HepG2 (cell line): ENCODE measurements at regions not wholly inside any gene's neighbourhood (a gene's known extent, or its start where the extent isn't known, plus 50 kb on each side); places are given as distances from the start of the nearest gene placed in this dataset.

Experiments used
- ATAC-seq: fragments of 200-7000 bp; cut with Tn5 transposase; 3 replicates; pipeline ENCODE4 v1.9.1; 2020; ENCODE audit warnings: mild to moderate bottlenecking, moderate library complexity
- BruUV-seq: library from RNA; stranded (reverse); fragments of 400-500 nt; replicated peaks from 2 replicates; lab custom pipeline; 2021; lab: Mats Ljungman, UMichigan
- CTCF ChIA-PET: fragments of 300-600 bp; formaldehyde crosslinking; extraction: SDS; loops from one replicate; lab custom pipeline; 2021; ENCODE audit warnings: low total read pairs, inconsistent platforms, low intra/inter-chr PET ratio; lab: Yijun Ruan, JAX
- POLR2A ChIA-PET: fragments of 350-600 bp; sonication (Branson Sonifier 250); formaldehyde crosslinking; loops from one replicate; lab custom pipeline; 2020; ENCODE audit warnings: antibody characterized with exemption, inconsistent platforms; lab: Yijun Ruan, JAX
- DNase-seq: peaks from one replicate; pipeline ENCODE4 v3.0.0-alpha.2; 2015; ENCODE audit warnings: low spot score
- FAIRE-seq: peaks from 3 replicates; lab custom pipeline; 2011; peaks lifted over from hg19 to GRCh38; lab: Jason Lieb, UNC
- H2AFZ ChIP-seq: one replicate; pipeline ENCODE4 v1.6.1; 2011; ENCODE audit warnings: low read length, inconsistent platforms
- H3K27ac ChIP-seq: fragments of 300-600 bp; 3 replicates; pipeline ENCODE4 v1.8.0; 2011; ENCODE audit warnings: mixed run types, mild to moderate bottlenecking, mixed read lengths, low read length, inconsistent platforms; ENCODE audit not compliant: insufficient read depth; ENCODE audit errors: extremely low read length
- H3K27me3 ChIP-seq, 2 experiments: fragments of 200-600 bp in 1 of 2; 2 replicates in 1 of 2; 3 replicates in 1 of 2; pipeline versions ENCODE4 v1.6.0 to v1.8.0; 2011; ENCODE audit warnings: low read length in 2 of 2, mild to moderate bottlenecking in 2 of 2, moderate library complexity in 2 of 2, inconsistent platforms in 1 of 2; ENCODE audit not compliant: insufficient read depth in 2 of 2, control insufficient read depth in 1 of 2
- H3K36me3 ChIP-seq, 2 experiments: fragments of 200-600 bp in 1 of 2; replicated peaks in 1 of 2; 2 replicates in 1 of 2; 3 replicates in 1 of 2; pipeline versions ENCODE4 v1.5.1 to v1.8.0; 2011; ENCODE audit warnings: low read length in 2 of 2, inconsistent platforms in 1 of 2; ENCODE audit not compliant: insufficient read depth in 2 of 2, control insufficient read depth in 1 of 2
- H3K4me1 ChIP-seq: 2 replicates; pipeline ENCODE4 v1.5.1; 2012; ENCODE audit warnings: low read length, inconsistent platforms; ENCODE audit not compliant: insufficient read depth
- H3K4me2 ChIP-seq: 2 replicates; pipeline ENCODE4 v1.6.0; 2011; ENCODE audit warnings: low read depth, low read length, inconsistent platforms
- H3K4me3 ChIP-seq, 3 experiments: fragments of 200-600 bp in 1 of 3; sonication (generic), shearing (Covaris generic) in 1 of 3; replicated peaks in 1 of 3; 2 replicates each; pipeline ENCODE4 v1.5.1; 2011 to 2016; ENCODE audit warnings: low read length in 3 of 3, inconsistent platforms in 2 of 3, low read depth in 2 of 3, mild to moderate bottlenecking in 2 of 3, control low read depth in 1 of 3, mixed read lengths in 1 of 3; ENCODE audit not compliant: insufficient read depth in 1 of 3
- H3K79me2 ChIP-seq: one replicate; pipeline ENCODE4 v1.6.1; 2011; ENCODE audit warnings: low read length, inconsistent platforms; ENCODE audit not compliant: insufficient read depth
- H3K9ac ChIP-seq: 2 replicates; pipeline ENCODE4 v1.6.0; 2011; ENCODE audit warnings: mild to moderate bottlenecking, low read depth, low read length, inconsistent platforms; ENCODE audit not compliant: insufficient read depth
- H3K9me3 ChIP-seq: 2 replicates; pipeline ENCODE4 v1.5.1; 2012; ENCODE audit warnings: mild to moderate bottlenecking, low read length
- H4K20me1 ChIP-seq: 2 replicates; pipeline ENCODE4 v1.6.0; 2011; ENCODE audit warnings: inconsistent platforms, mild to moderate bottlenecking, low read length, moderate library complexity; ENCODE audit not compliant: insufficient read depth
- ATF2 ChIP-seq: sonication (generic); formaldehyde crosslinking; IDR thresholded peaks from 2 replicates; pipeline ENCODE4 v1.4.0; 2020; ENCODE audit warnings: missing genetic modification reagents
- EZH2 ChIP-seq: conservative IDR thresholded peaks from 2 replicates; pipeline ENCODE4 v1.6.1; 2012; ENCODE audit warnings: mild to moderate bottlenecking, low read depth, low read length, moderate library complexity
- NFIC ChIP-seq: IDR thresholded peaks from 2 replicates; pipeline ENCODE4 v1.6.1; 2012; ENCODE audit warnings: mild to moderate bottlenecking, low read length, inconsistent platforms
- POGZ ChIP-seq: sonication (generic); formaldehyde crosslinking; IDR thresholded peaks from 2 replicates; pipeline ENCODE4 v1.4.0; 2020; ENCODE audit warnings: mild to moderate bottlenecking, missing genetic modification reagents
- STAT5B ChIP-seq: sonication (generic); formaldehyde crosslinking; IDR thresholded peaks from 2 replicates; pipeline ENCODE4 v1.4.0; 2020; ENCODE audit warnings: missing genetic modification reagents
- TEAD2 ChIP-seq: sonication (generic); formaldehyde crosslinking; IDR thresholded peaks from 2 replicates; pipeline ENCODE4 v1.9.0; 2021; ENCODE audit warnings: missing genetic modification reagents
- ZNF180 ChIP-seq: sonication (generic); formaldehyde crosslinking; IDR thresholded peaks from 2 replicates; pipeline ENCODE4 v1.4.0; 2020; ENCODE audit warnings: low read depth, missing genetic modification reagents, borderline replicate concordance
- ZNF562 ChIP-seq: sonication (generic); formaldehyde crosslinking; IDR thresholded peaks from 2 replicates; pipeline ENCODE4 v1.8.0; 2022; ENCODE audit warnings: missing genetic modification reagents, borderline replicate concordance
- ZNF598 ChIP-seq: sonication (generic); formaldehyde crosslinking; IDR thresholded peaks from 2 replicates; pipeline ENCODE4 v1.5.1; 2020; ENCODE audit warnings: mild to moderate bottlenecking, missing genetic modification reagents, borderline replicate concordance
- ZNF607 ChIP-seq: sonication (generic); formaldehyde crosslinking; IDR thresholded peaks from 2 replicates; pipeline ENCODE4 v1.5.1; 2020; ENCODE audit warnings: missing genetic modification reagents, mild to moderate bottlenecking, borderline replicate concordance
- ZNF616 ChIP-seq: sonication (generic); formaldehyde crosslinking; IDR thresholded peaks from 2 replicates; pipeline ENCODE4 v1.5.0; 2020; ENCODE audit warnings: low read depth, mild to moderate bottlenecking, missing genetic modification reagents
- ZNF709 ChIP-seq: sonication (generic); formaldehyde crosslinking; IDR thresholded peaks from 2 replicates; pipeline ENCODE4 v1.5.0; 2020; ENCODE audit warnings: mild to moderate bottlenecking, missing genetic modification reagents
- ZNF792 ChIP-seq: IDR thresholded peaks from 2 replicates; pipeline ENCODE4 v1.6.1; 2016
- WGBS: methylation state at CpG from one replicate; pipeline ENCODE4 v1.1.6; 2017; ENCODE audit warnings: low lambda C conversion rate; 5-methylcytosine and 5-hydroxymethylcytosine counted together
- in situ Hi-C: cut with HindIII; loops from 2 replicates; pipeline ENCODE4 v1.10.0; 2017; ENCODE audit warnings: low pct_unique_long_range_greater_than_20kb; ENCODE audit not compliant: extremely low pct_ligation_motif_present
- intact Hi-C: fragments of 100-400 bp; cut with micrococcal nuclease; formaldehyde crosslinking; loops from one replicate; pipeline ENCODE4 v1.10.0; 2022; ENCODE audit not compliant: unreplicated experiment
- TF ChIP-seq, protein P1 (sequence below): sonication (generic); formaldehyde crosslinking; IDR thresholded peaks from 2 replicates; pipeline ENCODE4 v1.4.0; 2020; ENCODE audit warnings: mild to moderate bottlenecking, low read depth, missing genetic modification reagents
- TF ChIP-seq, protein P2 (sequence below): sonication (generic); formaldehyde crosslinking; IDR thresholded peaks from 2 replicates; pipeline ENCODE4 v1.4.0; 2020; ENCODE audit warnings: mild to moderate bottlenecking, missing genetic modification reagents

- 78% methylated on average over 2 of the region's 2 CpGs for WGBS
- Histone ChIP-seq H3K27ac (no peak overlapping the region), H2AFZ (no peak overlapping the region), H3K9me3 (no peaks in the 10 kb centered on the region), H3K4me3 (no peak overlapping the region), H3K4me2 (no peak overlapping the region), H4K20me1 (no peaks in the 10 kb centered on the region), H3K4me1 (no peaks in the 10 kb centered on the region), H3K27me3 (no peaks in the 10 kb centered on the region), H3K36me3 (no peaks in the 10 kb centered on the region), H3K79me2 (no peaks in the 10 kb centered on the region), H3K9ac (no peak overlapping the region)
- ChIA-PET POLR2A (no interaction called here), CTCF (no interaction called here)
- DNase-seq (no peak), ATAC-seq (no peak), FAIRE-seq (no peak)
- no peak for TF ChIP-seq STAT5B (CRISPR knock-in tag)
- no peak for TF ChIP-seq POGZ (CRISPR knock-in tag)
- no peak for TF ChIP-seq ATF2 (CRISPR knock-in tag)
- in situ Hi-C loops: no loop called here
- intact Hi-C loops: no loop called here
- BruUV-seq: no TSS peak
Measured at GRCh38 chr11:97989121-97989520, 1031.6 kb upstream of the CNTN5 start.

DNA sequence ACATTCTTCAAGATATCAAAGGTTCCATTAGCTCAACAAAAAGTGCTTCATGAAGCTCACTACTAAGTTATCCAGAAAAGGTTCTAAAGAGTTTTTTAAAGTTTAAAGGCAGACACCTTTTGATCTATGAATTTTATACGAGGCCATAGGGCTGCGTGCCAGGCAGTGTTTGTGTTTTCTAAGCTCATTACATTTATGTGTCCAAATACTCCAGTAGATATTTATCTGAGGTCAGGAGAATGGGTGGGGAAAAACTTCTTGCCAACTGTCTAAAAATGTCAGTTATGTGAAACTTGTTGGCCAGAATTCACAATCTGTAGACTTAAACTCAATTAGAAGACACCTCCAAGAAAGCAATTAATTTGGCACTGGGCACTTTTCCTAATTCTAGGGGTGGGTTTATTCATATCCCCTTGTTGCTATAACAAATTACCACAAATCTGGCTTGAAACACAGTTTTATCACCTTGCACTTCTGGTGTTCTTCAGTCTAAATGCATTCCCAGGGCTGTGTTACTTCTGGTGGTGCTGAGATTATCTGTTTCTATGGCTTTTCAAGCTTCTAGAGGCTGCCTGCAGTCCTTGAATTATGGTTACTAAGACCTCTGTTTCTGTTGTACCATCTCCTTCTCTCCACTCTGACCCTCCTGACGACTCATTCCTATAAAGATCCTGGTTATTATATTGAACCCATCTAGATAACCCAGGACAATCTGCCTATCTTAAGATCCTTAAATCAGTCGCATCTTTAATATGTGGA is 1030.4 kb upstream of the CNTN5 start:
- H4K20me1 ChIP-seq: no peaks in the 10 kb centered on the region
- H3K4me1 ChIP-seq: no peaks in the 10 kb centered on the region
- no peaks in the 10 kb centered on the region for H3K79me2 ChIP-seq
- H3K9ac ChIP-seq: no peak overlapping the region
- ATAC-seq: no peak
- no peak overlapping the region for H3K4me3 ChIP-seq
- H3K36me3 ChIP-seq: no peaks in the 10 kb centered on the region
- ChIA-PET CTCF (no interaction called here), POLR2A (no interaction called here)
- in situ Hi-C loops (no loop called here), intact Hi-C loops (no loop called here)
- H3K27ac ChIP-seq: no peak overlapping the region
- DNase-seq: no peak
- no peak overlapping the region for H2AFZ ChIP-seq
- no peak overlapping the region for H3K4me2 ChIP-seq
- BruUV-seq: no TSS peak
- 0% methylated on average over 4 of the region's 4 CpGs for WGBS
- H3K27me3 ChIP-seq: no peaks in the 10 kb centered on the region
- H3K9me3 ChIP-seq: no peaks in the 10 kb centered on the region
- FAIRE-seq: no peak
- TF ChIP-seq ZNF180 (CRISPR knock-in tag) (no peak), ZNF562 (CRISPR knock-in tag) (no peak), NFIC (no peak), EZH2 (no peak), ZNF607 (CRISPR knock-in tag) (no peak), ZNF709 (CRISPR knock-in tag) (no peak), ZNF616 (CRISPR knock-in tag) (no peak), ZNF598 (no peak), TEAD2 (CRISPR knock-in tag) (no peak), ZNF792 (CRISPR knock-in tag) (no peak)
- TF ChIP-seq, protein P1, sequence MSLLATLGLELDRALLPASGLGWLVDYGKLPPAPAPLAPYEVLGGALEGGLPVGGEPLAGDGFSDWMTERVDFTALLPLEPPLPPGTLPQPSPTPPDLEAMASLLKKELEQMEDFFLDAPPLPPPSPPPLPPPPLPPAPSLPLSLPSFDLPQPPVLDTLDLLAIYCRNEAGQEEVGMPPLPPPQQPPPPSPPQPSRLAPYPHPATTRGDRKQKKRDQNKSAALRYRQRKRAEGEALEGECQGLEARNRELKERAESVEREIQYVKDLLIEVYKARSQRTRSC: no peak
- TF ChIP-seq, protein P2, sequence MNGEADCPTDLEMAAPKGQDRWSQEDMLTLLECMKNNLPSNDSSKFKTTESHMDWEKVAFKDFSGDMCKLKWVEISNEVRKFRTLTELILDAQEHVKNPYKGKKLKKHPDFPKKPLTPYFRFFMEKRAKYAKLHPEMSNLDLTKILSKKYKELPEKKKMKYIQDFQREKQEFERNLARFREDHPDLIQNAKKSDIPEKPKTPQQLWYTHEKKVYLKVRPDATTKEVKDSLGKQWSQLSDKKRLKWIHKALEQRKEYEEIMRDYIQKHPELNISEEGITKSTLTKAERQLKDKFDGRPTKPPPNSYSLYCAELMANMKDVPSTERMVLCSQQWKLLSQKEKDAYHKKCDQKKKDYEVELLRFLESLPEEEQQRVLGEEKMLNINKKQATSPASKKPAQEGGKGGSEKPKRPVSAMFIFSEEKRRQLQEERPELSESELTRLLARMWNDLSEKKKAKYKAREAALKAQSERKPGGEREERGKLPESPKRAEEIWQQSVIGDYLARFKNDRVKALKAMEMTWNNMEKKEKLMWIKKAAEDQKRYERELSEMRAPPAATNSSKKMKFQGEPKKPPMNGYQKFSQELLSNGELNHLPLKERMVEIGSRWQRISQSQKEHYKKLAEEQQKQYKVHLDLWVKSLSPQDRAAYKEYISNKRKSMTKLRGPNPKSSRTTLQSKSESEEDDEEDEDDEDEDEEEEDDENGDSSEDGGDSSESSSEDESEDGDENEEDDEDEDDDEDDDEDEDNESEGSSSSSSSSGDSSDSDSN: no peak
